DMS79 treated with DMSO at 0.1 percent for 48 hours (cell line): ENCODE measurements at regions not wholly inside any gene's neighbourhood (a gene's known extent, or its start where the extent isn't known, plus 50 kb on each side); places are given as distances from the start of the nearest gene placed in this dataset.

Source experiments
- DNase-seq: peaks from one replicate; lab custom pipeline; 2025; lab: John Stamatoyannopoulos, UW

- DNase-seq = no peak
These were observed 216.5 kb upstream of the RREB1 start for GRCh38 chr6:6891125-6891721.

- DNase-seq = no peak
These were observed 215.8 kb upstream of the RREB1 start for GRCh38 chr6:6891949-6892461.

- DNase-seq = no peak
These were observed 214.8 kb upstream of the RREB1 start for GRCh38 chr6:6892744-6893583.

DNA sequence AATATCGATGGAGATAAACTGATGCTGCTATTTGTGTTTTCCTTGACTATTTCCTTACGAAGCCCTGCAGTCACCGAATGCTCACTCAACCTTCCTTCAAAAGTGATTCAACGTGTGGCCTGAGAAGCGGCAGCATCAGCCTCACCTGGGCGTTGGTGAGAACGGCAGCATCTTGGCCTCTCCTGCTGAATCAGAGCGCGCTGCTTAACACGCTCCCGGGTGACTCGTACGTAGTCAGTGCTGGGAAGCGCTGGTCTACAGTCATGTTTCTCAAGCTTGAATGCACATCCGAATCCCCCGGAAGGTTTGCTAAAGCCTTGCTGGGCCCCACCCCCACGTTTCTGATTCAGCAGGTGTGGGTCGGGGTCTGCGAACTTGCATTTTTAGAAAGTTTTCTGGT lies 214.1 kb upstream of the RREB1 start:
- no peak for DNase-seq

- no peak for DNase-seq
These were observed 211.8 kb upstream of the RREB1 start for GRCh38 chr6:6895929-6896328.

DNA sequence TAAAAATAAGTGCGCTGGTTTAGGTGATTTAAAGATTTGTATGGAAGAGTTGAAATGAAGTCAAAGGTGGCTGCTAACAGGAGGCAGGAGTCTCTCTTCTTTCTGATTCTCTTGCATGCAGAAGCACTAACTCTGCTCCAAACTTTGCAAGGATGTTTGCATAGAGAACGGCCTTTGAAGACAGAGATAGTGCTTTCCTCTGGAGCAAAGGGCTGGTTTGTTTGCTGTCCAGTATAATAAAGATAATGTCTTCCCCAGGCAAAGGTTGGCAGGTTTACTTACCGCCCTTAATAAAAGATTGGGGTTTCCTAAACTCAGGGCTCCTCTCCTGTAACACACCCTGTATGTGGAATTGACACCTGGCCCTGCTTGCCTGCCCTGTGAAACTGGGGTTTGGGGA lies 210.6 kb upstream of the RREB1 start:
- DNase-seq = no peak

DNA sequence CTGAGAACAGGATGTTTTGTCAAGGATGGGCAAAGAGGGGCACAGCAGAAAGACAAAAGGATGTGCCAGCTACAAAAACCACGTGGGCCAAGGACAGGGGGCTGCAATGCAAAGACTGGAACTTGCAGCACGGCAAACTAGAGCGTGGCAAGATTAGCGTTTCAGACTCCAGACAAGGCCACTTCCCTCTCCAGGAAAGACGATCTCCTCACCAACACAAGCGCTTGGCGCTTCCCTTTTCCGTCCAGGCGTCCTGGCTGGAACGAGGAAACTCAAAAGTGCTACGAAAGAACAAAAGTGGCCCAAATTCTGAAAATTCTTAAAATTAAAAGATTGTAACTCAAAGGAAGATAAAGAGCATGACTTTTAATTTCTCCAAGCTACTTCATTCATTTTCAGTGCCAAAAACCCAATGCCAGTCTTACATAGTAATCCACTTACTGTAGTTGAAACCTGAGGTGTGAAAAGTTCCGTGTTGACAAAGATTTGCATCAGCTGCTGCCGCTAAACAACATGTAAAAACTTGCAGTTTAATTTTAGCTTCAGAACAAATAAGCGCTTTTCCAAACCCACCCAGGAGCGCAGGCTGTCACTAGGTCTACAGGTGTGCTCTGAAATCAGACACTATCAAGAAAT lies 207.1 kb upstream of the RREB1 start:
- no peak for DNase-seq

DNA sequence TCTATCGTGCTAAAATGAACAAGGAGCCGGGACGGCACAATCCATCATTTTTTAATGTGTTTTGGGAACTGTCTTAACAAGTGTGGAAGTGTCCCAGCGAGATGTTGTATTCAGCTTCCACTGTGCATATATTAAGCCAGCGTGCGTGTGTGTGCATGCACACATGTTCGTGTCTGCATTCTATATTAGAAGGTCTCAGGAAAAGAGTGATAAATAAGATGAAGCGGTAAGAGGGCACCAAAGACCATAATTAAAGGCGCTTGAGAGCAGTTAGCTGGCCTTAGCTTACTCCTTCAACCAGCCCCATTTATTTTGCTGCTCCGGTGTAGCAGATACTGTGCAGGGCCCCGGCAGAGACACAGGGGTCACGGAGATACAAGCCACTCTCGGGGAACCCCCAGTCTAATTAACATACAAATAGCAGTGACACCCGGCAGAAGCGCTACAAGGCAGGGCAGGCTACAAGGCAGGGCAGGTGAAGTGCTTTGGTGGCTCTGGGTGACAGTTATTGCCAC lies 206.5 kb upstream of the RREB1 start:
- DNase-seq = no peak

GRCh38 chr6:6901945-6902344 lies 205.8 kb upstream of the RREB1 start:
- no peak for DNase-seq

DNA sequence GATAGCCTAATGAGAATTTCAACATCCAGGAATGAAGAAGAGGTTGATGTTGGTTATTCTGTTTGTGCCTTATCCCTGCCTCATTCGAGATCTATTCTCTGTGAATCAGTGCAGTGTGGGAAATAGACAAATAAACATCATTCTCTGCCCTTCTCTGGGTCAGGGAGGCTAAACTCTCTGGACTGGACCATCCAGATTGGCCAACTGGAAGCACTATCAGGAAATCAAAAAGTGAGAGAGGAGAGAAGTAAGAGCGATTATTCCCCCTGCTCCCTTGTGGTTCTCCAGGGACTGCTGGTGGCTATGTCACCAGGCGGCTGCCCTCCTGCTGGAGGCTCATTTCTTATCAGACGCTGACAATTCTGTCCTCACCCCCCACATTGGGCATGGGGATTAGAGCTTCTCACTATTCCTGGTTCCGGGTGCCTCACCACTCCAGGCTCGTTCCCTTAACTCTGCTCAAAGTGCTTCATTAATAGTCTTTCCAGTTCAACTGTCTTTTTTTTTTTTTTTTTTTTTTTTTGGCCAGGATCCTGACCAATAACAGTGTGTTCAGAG lies 201.7 kb upstream of the RREB1 start:
- DNase-seq = no peak

- no peak for DNase-seq
These were observed 201.1 kb upstream of the RREB1 start for GRCh38 chr6:6906570-6907213.

DNA sequence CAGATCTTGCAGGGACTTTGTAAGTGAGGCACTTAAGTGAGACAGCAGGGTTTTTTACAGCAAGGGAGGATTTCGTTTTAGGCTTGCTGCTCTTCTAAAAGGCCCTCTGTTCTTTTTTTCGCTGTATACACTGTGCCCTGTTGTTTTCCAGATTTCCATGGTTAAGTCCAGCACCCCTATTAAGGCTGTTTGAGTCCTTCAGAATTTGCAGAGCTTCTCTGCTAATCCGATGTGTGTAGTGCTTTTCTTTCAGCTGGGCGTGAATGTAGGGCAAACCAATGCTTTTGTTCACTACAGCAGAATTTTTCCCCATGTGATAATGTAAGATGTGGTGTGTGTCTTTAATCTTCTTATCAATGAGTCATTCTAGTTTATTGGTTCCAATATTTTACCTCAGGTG lies 200.5 kb upstream of the RREB1 start:
- DNase-seq = no peak

DNA sequence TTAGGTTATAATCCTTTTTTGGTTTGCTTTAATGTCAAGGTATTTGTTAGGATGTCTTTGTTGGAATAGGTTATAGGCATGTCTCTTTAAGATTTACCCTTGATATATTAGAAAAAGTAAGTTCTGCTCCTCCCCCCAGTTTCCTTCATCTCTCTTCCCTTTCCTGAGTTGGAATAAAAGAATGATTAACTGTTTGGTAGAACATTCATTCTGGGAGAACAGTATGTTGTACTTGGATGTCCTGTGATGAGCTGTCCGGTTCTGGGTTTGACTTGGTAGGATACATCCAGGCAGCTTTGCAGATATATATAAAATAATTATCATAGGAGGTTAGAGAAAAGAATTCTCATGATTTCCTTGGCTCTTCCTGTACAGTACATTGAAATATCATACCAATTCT lies 199.6 kb upstream of the RREB1 start:
- DNase-seq = no peak

- no peak for DNase-seq
These were observed 198.7 kb upstream of the RREB1 start for GRCh38 chr6:6909111-6909510.

GRCh38 chr6:6910734-6911295 lies 196.9 kb upstream of the RREB1 start:
- DNase-seq = no peak

DNA sequence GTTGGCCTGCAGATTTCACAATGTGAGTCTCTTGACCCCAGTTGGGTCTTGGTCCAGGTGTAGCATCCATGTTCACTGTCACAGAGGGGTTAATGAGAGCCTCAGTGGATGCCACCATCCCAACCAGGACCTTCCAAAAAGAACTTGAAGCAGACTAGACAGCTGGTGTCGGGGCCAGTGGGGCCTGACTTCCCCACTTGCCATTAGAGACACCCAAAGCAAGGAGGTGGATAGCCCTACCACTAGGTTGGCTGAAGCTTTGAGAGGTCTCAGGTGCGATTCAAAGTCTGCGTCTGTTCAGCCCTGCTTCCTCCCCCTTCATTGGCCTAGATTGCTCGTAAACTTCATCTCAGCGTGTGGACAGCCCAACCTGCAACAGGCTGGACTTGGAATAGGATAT lies 196.4 kb upstream of the RREB1 start:
- DNase-seq = no peak

- no peak for DNase-seq
These were observed 194.7 kb upstream of the RREB1 start for GRCh38 chr6:6912817-6913744.

DNA sequence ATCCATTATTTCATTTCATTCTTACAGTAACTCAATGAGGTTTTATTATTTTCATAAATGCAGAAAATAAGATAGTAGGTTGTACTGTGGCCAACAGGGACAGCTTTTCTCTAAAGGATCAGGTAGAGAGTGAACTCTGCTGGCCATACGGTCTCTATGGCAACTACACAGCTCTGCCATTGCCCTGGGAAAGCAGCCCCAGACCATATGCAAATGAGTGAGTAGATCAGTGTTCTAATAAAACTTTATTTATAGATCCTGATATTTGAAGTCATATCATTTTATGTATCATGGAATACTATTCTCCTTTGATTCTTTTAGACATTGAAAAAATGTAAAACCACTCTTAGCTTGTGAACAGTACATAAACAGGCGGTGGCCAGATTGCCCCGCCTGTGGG lies 192.5 kb upstream of the RREB1 start:
- no peak for DNase-seq

DNA sequence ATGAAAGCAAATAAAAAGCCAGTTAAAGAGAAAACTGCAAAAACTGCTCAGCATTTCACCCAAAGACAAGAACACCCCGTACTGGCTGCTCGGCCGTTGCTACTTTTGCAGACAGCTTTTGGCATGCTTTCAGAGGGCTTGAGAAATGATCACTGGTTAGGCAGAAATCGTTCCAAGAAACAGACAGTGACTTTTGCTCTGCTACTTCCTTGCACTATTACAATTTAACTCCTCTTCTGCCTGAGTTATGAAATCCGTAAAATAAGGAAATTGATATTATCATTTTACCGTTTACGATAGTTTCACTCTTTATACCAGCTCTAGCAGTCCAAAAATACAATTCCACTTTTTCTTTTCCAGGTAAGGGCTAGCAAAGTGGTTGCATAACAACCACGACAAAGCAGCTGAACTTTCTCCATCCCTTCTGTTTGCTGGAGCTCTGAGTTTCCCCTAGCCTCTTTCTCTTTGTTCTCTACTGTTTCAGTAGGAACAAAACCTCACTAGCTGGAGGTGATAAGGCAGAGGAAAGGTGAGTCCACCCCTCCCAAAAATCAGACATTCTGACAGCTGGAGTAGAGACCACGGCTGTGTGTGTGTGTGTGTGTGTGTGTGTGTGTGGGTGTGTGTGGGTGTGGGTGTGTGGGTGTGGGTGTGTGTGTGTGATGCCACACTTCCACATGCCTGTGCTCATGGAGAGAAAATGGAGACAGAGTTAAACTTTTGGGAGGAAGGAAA lies 191.8 kb upstream of the RREB1 start:
- DNase-seq = no peak

DNA sequence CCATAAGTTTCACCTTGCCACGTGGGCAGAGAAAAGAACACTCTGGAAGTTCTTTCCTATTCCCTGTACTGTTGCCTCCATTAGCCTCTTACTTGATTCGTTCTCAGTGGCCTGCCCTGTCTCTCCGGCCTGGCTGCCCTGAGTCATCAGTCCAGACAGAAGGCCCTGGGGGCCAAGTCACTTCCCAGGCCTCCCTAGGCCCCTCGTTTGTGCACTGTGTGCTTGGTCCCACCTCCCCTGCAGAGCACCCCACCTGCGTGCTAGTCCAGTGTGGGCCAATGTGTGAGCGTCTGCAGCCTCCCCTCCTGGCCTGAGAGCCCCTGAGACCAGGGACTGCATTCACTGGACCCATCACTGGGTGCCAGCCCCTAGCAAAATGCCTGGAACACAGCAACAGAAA lies 191.2 kb upstream of the RREB1 start:
- DNase-seq = no peak
